ENCODE measurements at regions not wholly inside any gene's neighbourhood (a gene's known extent, or its start where the extent isn't known, plus 50 kb on each side); places are given as distances from the start of the nearest gene placed in this dataset.

DNA sequence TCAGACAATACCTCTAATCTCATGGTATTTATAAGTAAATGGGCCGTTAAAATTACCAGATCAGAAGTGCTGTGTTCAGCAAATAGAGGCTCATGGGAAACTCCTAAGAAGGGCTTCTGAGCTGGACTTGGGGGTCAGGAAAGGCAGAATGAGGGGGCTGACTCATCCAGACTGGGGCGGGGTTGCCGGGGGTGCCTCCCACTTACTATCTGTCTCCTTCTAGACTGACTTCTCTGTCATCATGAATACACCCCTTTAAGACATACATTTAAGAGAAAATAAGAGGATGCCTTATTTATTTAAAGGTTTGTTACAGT lies 96.0 kb upstream of the ERRFI1 start:
- TF ChIP-seq, protein P1, sequence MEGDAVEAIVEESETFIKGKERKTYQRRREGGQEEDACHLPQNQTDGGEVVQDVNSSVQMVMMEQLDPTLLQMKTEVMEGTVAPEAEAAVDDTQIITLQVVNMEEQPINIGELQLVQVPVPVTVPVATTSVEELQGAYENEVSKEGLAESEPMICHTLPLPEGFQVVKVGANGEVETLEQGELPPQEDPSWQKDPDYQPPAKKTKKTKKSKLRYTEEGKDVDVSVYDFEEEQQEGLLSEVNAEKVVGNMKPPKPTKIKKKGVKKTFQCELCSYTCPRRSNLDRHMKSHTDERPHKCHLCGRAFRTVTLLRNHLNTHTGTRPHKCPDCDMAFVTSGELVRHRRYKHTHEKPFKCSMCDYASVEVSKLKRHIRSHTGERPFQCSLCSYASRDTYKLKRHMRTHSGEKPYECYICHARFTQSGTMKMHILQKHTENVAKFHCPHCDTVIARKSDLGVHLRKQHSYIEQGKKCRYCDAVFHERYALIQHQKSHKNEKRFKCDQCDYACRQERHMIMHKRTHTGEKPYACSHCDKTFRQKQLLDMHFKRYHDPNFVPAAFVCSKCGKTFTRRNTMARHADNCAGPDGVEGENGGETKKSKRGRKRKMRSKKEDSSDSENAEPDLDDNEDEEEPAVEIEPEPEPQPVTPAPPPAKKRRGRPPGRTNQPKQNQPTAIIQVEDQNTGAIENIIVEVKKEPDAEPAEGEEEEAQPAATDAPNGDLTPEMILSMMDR (IDR thresholded peaks at IDR 0.05; ENCODE audit: insufficient read depth, low read length), result no peak
- TF ChIP-seq SPI1 (IDR thresholded peaks at IDR 0.05; ENCODE audit: borderline replicate concordance, low read depth) (no peak), GABPA (IDR thresholded peaks at IDR 0.05; ENCODE audit: low read depth) (no peak)
